ENCODE measurements at regions not wholly inside any gene's neighbourhood (a gene's known extent, or its start where the extent isn't known, plus 50 kb on each side); places are given as distances from the start of the nearest gene placed in this dataset.

DNA sequence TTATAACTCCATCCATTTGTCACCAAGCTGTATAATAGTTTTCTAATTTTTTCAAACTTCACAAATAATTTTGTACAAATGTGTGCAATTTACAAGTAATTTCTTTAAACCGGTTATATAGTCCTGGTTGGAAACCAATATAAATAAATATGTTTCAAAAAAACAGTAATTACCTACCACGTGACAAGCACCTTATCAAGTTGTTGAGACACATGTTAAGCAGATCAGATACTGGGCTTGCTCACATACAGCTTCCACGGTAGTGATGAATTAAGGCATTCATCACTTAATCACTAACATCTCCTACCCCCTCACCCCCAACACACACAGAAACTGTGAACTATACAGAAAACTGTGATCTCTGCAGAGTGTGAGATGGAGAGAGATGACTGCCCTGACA, 630.0 kb upstream of the MBL2 start:
- TF ChIP-seq, protein P1, sequence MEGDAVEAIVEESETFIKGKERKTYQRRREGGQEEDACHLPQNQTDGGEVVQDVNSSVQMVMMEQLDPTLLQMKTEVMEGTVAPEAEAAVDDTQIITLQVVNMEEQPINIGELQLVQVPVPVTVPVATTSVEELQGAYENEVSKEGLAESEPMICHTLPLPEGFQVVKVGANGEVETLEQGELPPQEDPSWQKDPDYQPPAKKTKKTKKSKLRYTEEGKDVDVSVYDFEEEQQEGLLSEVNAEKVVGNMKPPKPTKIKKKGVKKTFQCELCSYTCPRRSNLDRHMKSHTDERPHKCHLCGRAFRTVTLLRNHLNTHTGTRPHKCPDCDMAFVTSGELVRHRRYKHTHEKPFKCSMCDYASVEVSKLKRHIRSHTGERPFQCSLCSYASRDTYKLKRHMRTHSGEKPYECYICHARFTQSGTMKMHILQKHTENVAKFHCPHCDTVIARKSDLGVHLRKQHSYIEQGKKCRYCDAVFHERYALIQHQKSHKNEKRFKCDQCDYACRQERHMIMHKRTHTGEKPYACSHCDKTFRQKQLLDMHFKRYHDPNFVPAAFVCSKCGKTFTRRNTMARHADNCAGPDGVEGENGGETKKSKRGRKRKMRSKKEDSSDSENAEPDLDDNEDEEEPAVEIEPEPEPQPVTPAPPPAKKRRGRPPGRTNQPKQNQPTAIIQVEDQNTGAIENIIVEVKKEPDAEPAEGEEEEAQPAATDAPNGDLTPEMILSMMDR (IDR thresholded peaks at IDR 0.05; ENCODE audit: low read length): no peak
- TF ChIP-seq EZH2 (IDR thresholded peaks at IDR 0.05; ENCODE audit: borderline replicate concordance, low read length): no peak

All from OCI-LY1 (cell line).